HEK293 (cell line): ENCODE measurements at regions not wholly inside any gene's neighbourhood (a gene's known extent, or its start where the extent isn't known, plus 50 kb on each side); places are given as distances from the start of the nearest gene placed in this dataset.

Experiments used
- CTCF ChIA-PET: fragments of 350-600 bp; formaldehyde crosslinking; extraction: SDS; loops from one replicate; lab custom pipeline; 2021; ENCODE audit warnings: antibody characterized with exemption; lab: Yijun Ruan, JAX
- POLR2A ChIA-PET: fragments of 300-600 bp; formaldehyde crosslinking; extraction: SDS; loops from one replicate; lab custom pipeline; 2020; ENCODE audit warnings: antibody characterized with exemption, inconsistent platforms; lab: Yijun Ruan, JAX
- H3K27ac ChIP-seq: fragments of 200-500 bp; sonication (Bioruptor generic); 2 replicates; pipeline ENCODE4 v1.5.1; 2014; ENCODE audit warnings: low read depth, low read length, control low read depth, inconsistent platforms; ENCODE audit errors: extremely low read depth
- H3K36me3 ChIP-seq, 2 experiments: fragments of 200-500 bp in 1 of 2; sonication (Bioruptor generic) in 1 of 2; 1 replicate in 1 of 2; 2 replicates in 1 of 2; pipeline ENCODE4 v1.5.1; 2014 to 2017; ENCODE audit warnings: inconsistent platforms in 2 of 2, low read length in 2 of 2; ENCODE audit not compliant: control insufficient read depth in 2 of 2, insufficient read depth in 1 of 2
- H3K4me1 ChIP-seq: fragments of 200-500 bp; sonication (Bioruptor generic); 2 replicates; pipeline ENCODE4 v1.5.1; 2014; ENCODE audit warnings: mild to moderate bottlenecking, low read length, inconsistent platforms; ENCODE audit not compliant: control insufficient read depth, insufficient read depth
- H3K4me3 ChIP-seq: 2 replicates; pipeline ENCODE4 v1.5.1; 2011; ENCODE audit warnings: low read depth, mild to moderate bottlenecking, control low read depth, low read length, moderate library complexity
- H3K9me3 ChIP-seq: fragments of 200-500 bp; sonication (Bioruptor generic); 2 replicates; pipeline ENCODE4 v1.5.1; 2014; ENCODE audit warnings: low read depth, low read length, inconsistent platforms; ENCODE audit not compliant: control insufficient read depth, insufficient read depth
- GLI2 ChIP-seq: fragments of 450-650 bp; formaldehyde crosslinking; IDR thresholded peaks from 2 replicates; pipeline ENCODE4; 2017; ENCODE audit warnings: missing biosample characterization, missing genetic modification characterization, low read depth, borderline replicate concordance
- KLF16 ChIP-seq: fragments of 450-650 bp; formaldehyde crosslinking; IDR thresholded peaks from 2 replicates; pipeline ENCODE4 v1.5.1; 2017; ENCODE audit warnings: missing biosample characterization, missing genetic modification characterization
- MYNN ChIP-seq: fragments of 450-650 bp; formaldehyde crosslinking; IDR thresholded peaks from 2 replicates; pipeline ENCODE4 v1.5.1; 2016; ENCODE audit warnings: missing biosample characterization, missing genetic modification characterization, borderline replicate concordance
- MZF1 ChIP-seq: fragments of 450-650 bp; formaldehyde crosslinking; IDR thresholded peaks from 2 replicates; pipeline ENCODE4 v1.5.1; 2017; ENCODE audit warnings: missing biosample characterization, missing genetic modification characterization, borderline replicate concordance
- OVOL3 ChIP-seq: fragments of 450-650 bp; formaldehyde crosslinking; IDR thresholded peaks from 2 replicates; pipeline ENCODE4 v1.5.1; 2016; ENCODE audit warnings: missing biosample characterization, missing genetic modification characterization
- PRDM2 ChIP-seq: fragments of 450-650 bp; formaldehyde crosslinking; IDR thresholded peaks from 2 replicates; pipeline ENCODE4 v1.5.1; 2016; ENCODE audit warnings: missing biosample characterization, missing genetic modification characterization, borderline replicate concordance
- SCRT2 ChIP-seq: fragments of 450-650 bp; formaldehyde crosslinking; IDR thresholded peaks from 2 replicates; pipeline ENCODE4 v1.5.1; 2016; ENCODE audit warnings: missing biosample characterization, missing genetic modification characterization
- SETDB1 ChIP-seq: IDR thresholded peaks from one replicate; pipeline ENCODE4 v1.6.1; 2017; ENCODE audit warnings: mild to moderate bottlenecking, low read length, moderate library complexity, mixed read lengths; ENCODE audit not compliant: insufficient read length
- YY2 ChIP-seq: fragments of 450-650 bp; formaldehyde crosslinking; IDR thresholded peaks from 2 replicates; pipeline ENCODE4 v1.5.1; 2016; ENCODE audit warnings: missing biosample characterization, missing genetic modification characterization
- ZBTB7A ChIP-seq: fragments of 450-650 bp; formaldehyde crosslinking; IDR thresholded peaks from 2 replicates; pipeline ENCODE4 v1.5.1; 2016; ENCODE audit warnings: low read depth, missing biosample characterization, missing genetic modification characterization
- ZEB2 ChIP-seq: fragments of 450-650 bp; formaldehyde crosslinking; IDR thresholded peaks from 2 replicates; pipeline ENCODE4 v1.5.1; 2016; ENCODE audit warnings: missing biosample characterization, missing genetic modification characterization
- ZFP37 ChIP-seq: fragments of 450-650 bp; formaldehyde crosslinking; IDR thresholded peaks from 2 replicates; pipeline ENCODE4 v1.5.1; 2016; ENCODE audit warnings: missing biosample characterization, missing genetic modification characterization
- ZNF132 ChIP-seq: fragments of 450-650 bp; formaldehyde crosslinking; IDR thresholded peaks from 2 replicates; pipeline ENCODE4 v1.5.1; 2017; ENCODE audit warnings: missing biosample characterization, missing genetic modification characterization, borderline replicate concordance
- ZNF146 ChIP-seq: fragments of 450-650 bp; formaldehyde crosslinking; IDR thresholded peaks from 2 replicates; pipeline ENCODE4 v1.5.1; 2016; ENCODE audit warnings: missing biosample characterization, missing genetic modification characterization
- ZNF155 ChIP-seq: fragments of 450-650 bp; formaldehyde crosslinking; IDR thresholded peaks from 2 replicates; pipeline ENCODE4 v1.5.1; 2016; ENCODE audit warnings: missing biosample characterization, missing genetic modification characterization
- ZNF19 ChIP-seq: fragments of 450-650 bp; formaldehyde crosslinking; IDR thresholded peaks from 2 replicates; pipeline ENCODE4; 2016; ENCODE audit warnings: missing biosample characterization, missing genetic modification characterization, low read depth
- ZNF2 ChIP-seq: fragments of 450-650 bp; formaldehyde crosslinking; IDR thresholded peaks from 2 replicates; pipeline ENCODE4 v1.5.1; 2016; ENCODE audit warnings: missing biosample characterization, missing genetic modification characterization
- ZNF248 ChIP-seq: fragments of 450-650 bp; formaldehyde crosslinking; IDR thresholded peaks from 2 replicates; pipeline ENCODE4 v1.5.1; 2017; ENCODE audit warnings: missing biosample characterization, missing genetic modification characterization
- ZNF26 ChIP-seq: fragments of 450-650 bp; formaldehyde crosslinking; IDR thresholded peaks from 2 replicates; pipeline ENCODE4 v1.5.1; 2016; ENCODE audit warnings: missing biosample characterization, missing genetic modification characterization
- ZNF350 ChIP-seq: fragments of 450-650 bp; formaldehyde crosslinking; IDR thresholded peaks from 2 replicates; pipeline ENCODE4 v1.5.0; 2017; ENCODE audit warnings: missing biosample characterization, mild to moderate bottlenecking, missing genetic modification characterization
- ZNF354C ChIP-seq: fragments of 450-650 bp; formaldehyde crosslinking; IDR thresholded peaks from 2 replicates; pipeline ENCODE4 v1.5.1; 2016; ENCODE audit warnings: missing biosample characterization, missing genetic modification characterization, low read depth, borderline replicate concordance
- ZNF366 ChIP-seq: fragments of 450-650 bp; formaldehyde crosslinking; conservative IDR thresholded peaks from 2 replicates; pipeline ENCODE4 v1.5.1; 2016; ENCODE audit warnings: missing biosample characterization, missing genetic modification characterization
- ZNF514 ChIP-seq: fragments of 450-650 bp; formaldehyde crosslinking; IDR thresholded peaks from 2 replicates; pipeline ENCODE4 v1.5.1; 2016; ENCODE audit warnings: missing biosample characterization, missing genetic modification characterization
- ZNF548 ChIP-seq: fragments of 450-650 bp; formaldehyde crosslinking; IDR thresholded peaks from 2 replicates; pipeline ENCODE4 v1.5.1; 2016; ENCODE audit warnings: missing biosample characterization, missing genetic modification characterization
- ZNF555 ChIP-seq: fragments of 450-650 bp; formaldehyde crosslinking; conservative IDR thresholded peaks from 2 replicates; pipeline ENCODE4 v1.5.1; 2017; ENCODE audit warnings: missing biosample characterization, mild to moderate bottlenecking, missing genetic modification characterization, inconsistent platforms
- ZNF624 ChIP-seq: fragments of 450-650 bp; formaldehyde crosslinking; IDR thresholded peaks from 2 replicates; pipeline ENCODE4 v1.5.1; 2017; ENCODE audit warnings: missing biosample characterization, missing genetic modification characterization
- ZNF645 ChIP-seq: fragments of 450-650 bp; formaldehyde crosslinking; IDR thresholded peaks from 2 replicates; pipeline ENCODE4; 2016; ENCODE audit warnings: missing biosample characterization, missing genetic modification characterization
- ZNF747 ChIP-seq: fragments of 450-650 bp; formaldehyde crosslinking; IDR thresholded peaks from 2 replicates; pipeline ENCODE4 v1.5.1; 2016; ENCODE audit warnings: missing biosample characterization, missing genetic modification characterization
- ZSCAN16 ChIP-seq: fragments of 450-650 bp; formaldehyde crosslinking; IDR thresholded peaks from 2 replicates; pipeline ENCODE4 v1.5.1; 2016; ENCODE audit warnings: missing biosample characterization, missing genetic modification characterization
- ZSCAN18 ChIP-seq: fragments of 450-650 bp; formaldehyde crosslinking; IDR thresholded peaks from 2 replicates; pipeline ENCODE4 v1.5.1; 2016; ENCODE audit warnings: missing biosample characterization, missing genetic modification characterization
- ZSCAN30 ChIP-seq: fragments of 450-650 bp; IDR thresholded peaks from 2 replicates; pipeline ENCODE4 v1.5.1; 2018; ENCODE audit warnings: missing biosample characterization, mild to moderate bottlenecking, missing genetic modification characterization, moderate library complexity

GRCh38 chr14:106513302-106513701, 986.9 kb downstream of the TMEM121 start:
- CTCF ChIA-PET = no interaction called here
- H3K9me3 ChIP-seq = no peaks in the 10 kb centered on the region; the same call in none of the 2 replicates
- H3K27ac ChIP-seq = no peak overlapping the region

GRCh38 chr14:106518054-106518943, 991.9 kb downstream of the TMEM121 start:
- Histone ChIP-seq H3K9me3 (no peaks in the 10 kb centered on the region; the same call in 1 of the 2 replicates), H3K4me3 (no peak overlapping the region), H3K27ac (no peak overlapping the region), H3K36me3 (no peaks in the 10 kb centered on the region), H3K4me1 (no peaks in the 10 kb centered on the region)
- POLR2A ChIA-PET = no interaction called here
- CTCF ChIA-PET = interaction anchor here (0.7 to 2.0 kb wide), 9 partner anchors 9 to 166 kb away, joined by 3 to 6 read pairs (median 3); no protein-coding TSS in a partner anchor
- no peak for TF ChIP-seq ZNF514 (tag by site-specific recombination)
- no peak for TF ChIP-seq ZNF146 (tag by site-specific recombination)
- no peak for TF ChIP-seq ZSCAN18
- TF ChIP-seq ZNF19 = no peak
- no peak for TF ChIP-seq ZNF26
- no peak for TF ChIP-seq PRDM2 (tag by site-specific recombination)
- no peak for TF ChIP-seq YY2
- no peak for TF ChIP-seq SETDB1
- no peak for TF ChIP-seq ZNF747 (tag by site-specific recombination)
- no peak for TF ChIP-seq ZSCAN30
- TF ChIP-seq ZNF350 (tag by site-specific recombination) = no peak
- TF ChIP-seq ZEB2 = no peak
- TF ChIP-seq SCRT2 = no peak
- no peak for TF ChIP-seq ZSCAN16 (tag by site-specific recombination)
- TF ChIP-seq ZNF354C = no peak
- no peak for TF ChIP-seq MYNN (tag by site-specific recombination)
- no peak for TF ChIP-seq ZNF132 (tag by site-specific recombination)

More at GRCh38 chr14:106513302-106513701, 986.9 kb downstream of the TMEM121 start:
- POLR2A ChIA-PET = no interaction called here
- no peak for TF ChIP-seq KLF16
- no peak for TF ChIP-seq MZF1 (tag by site-specific recombination)
- no peak for TF ChIP-seq ZBTB7A
- TF ChIP-seq OVOL3 = no peak
- TF ChIP-seq ZNF645 (tag by site-specific recombination) = no peak
- TF ChIP-seq ZNF555 (tag by site-specific recombination) = no peak
- TF ChIP-seq ZNF248 (tag by site-specific recombination) = no peak
- no peak for TF ChIP-seq ZNF155 (tag by site-specific recombination)
- no peak for TF ChIP-seq ZNF366 (tag by site-specific recombination)
- no peak for TF ChIP-seq ZNF548
- no peak for TF ChIP-seq ZFP37 (tag by site-specific recombination)
- TF ChIP-seq ZNF2 (tag by site-specific recombination) = no peak
- no peak for TF ChIP-seq GLI2
- TF ChIP-seq ZNF624 (tag by site-specific recombination) = no peak
- no peaks in the 10 kb centered on the region for H3K4me1 ChIP-seq
- no peaks in the 10 kb centered on the region for H3K36me3 ChIP-seq
- no peak overlapping the region for H3K4me3 ChIP-seq
